HAP-1 (cell line): ENCODE measurements at regions not wholly inside any gene's neighbourhood (a gene's known extent, or its start where the extent isn't known, plus 50 kb on each side); places are given as distances from the start of the nearest gene placed in this dataset.
"Not testable (repeated sequence)": the region's sequence is repeated elsewhere in the genome, so short reads cannot be mapped to it uniquely, and the experiment has no call there.

Experiments
- DNase-seq, 2 experiments: peaks; one replicate each; pipeline ENCODE4 v3.0.0-alpha.2; 2016 to 2020; ENCODE audit warnings: low spot score in 2 of 2
- H3K27me3 ChIP-seq: fragments of 250-450 bp; sonication (Bioruptor Pico); 2 replicates; pipeline ENCODE4 v1.5.1; 2020; ENCODE audit warnings: low read depth, mild to moderate bottlenecking, moderate library complexity
- H3K36me3 ChIP-seq: fragments of 250-450 bp; sonication (Bioruptor Pico); replicated peaks from 2 replicates; pipeline ENCODE4 v1.5.1; 2020; ENCODE audit warnings: mild to moderate bottlenecking
- H3K4me1 ChIP-seq: fragments of 250-450 bp; sonication (Bioruptor Pico); 2 replicates; pipeline ENCODE4 v1.5.1; 2020; ENCODE audit warnings: mild to moderate bottlenecking
- H3K4me3 ChIP-seq: fragments of 250-450 bp; sonication (Bioruptor Pico); 2 replicates; pipeline ENCODE4 v1.5.1; 2020; ENCODE audit warnings: mild to moderate bottlenecking, moderate library complexity
- H3K9me3 ChIP-seq: fragments of 250-450 bp; sonication (Bioruptor Pico); 2 replicates; pipeline ENCODE4 v1.5.1; 2020; ENCODE audit warnings: mild to moderate bottlenecking, moderate library complexity
- in situ Hi-C: fragments of 300-500 bp; cut with MboI; formaldehyde crosslinking; loops from 3 replicates; pipeline ENCODE4 v1.14.3; 2020; ENCODE audit warnings: low sequenced_read_pairs, inconsistent platforms, mixed read lengths

- Histone ChIP-seq H3K4me1 (no peaks in the 10 kb centered on the region; the same call in 1 of the 2 replicates), H3K4me3 (no peak overlapping the region), H3K27me3 (no peaks in the 10 kb centered on the region), H3K9me3 (no peaks in the 10 kb centered on the region), H3K36me3 (no peaks in the 10 kb centered on the region)
- in situ Hi-C loops: loop anchor here (10.0 kb wide), 1 partner anchor 261 kb away; no protein-coding TSS in a partner anchor
- DNase-seq: no peak
Observed at GRCh38 chr18:61643884-61644647, 248.7 kb downstream of the RNF152 start.

- peaks cover 5% of the 10 kb centered on the region for H3K4me1 ChIP-seq
- H3K27me3 ChIP-seq: no peaks in the 10 kb centered on the region
- H3K9me3 ChIP-seq: no peaks in the 10 kb centered on the region
- in situ Hi-C loops: loop anchor here (10.0 kb wide), 1 partner anchor 265 kb away; no protein-coding TSS in a partner anchor
- no peak overlapping the region for H3K4me3 ChIP-seq
- no peak for DNase-seq
- H3K36me3 ChIP-seq: no peaks in the 10 kb centered on the region
Observed at GRCh38 chr18:61639886-61640285, 252.9 kb downstream of the RNF152 start.

GRCh38 chr18:61637905-61638595 lies 254.8 kb downstream of the RNF152 start:
- no peaks in the 10 kb centered on the region for H3K9me3 ChIP-seq
- DNase-seq: no peak
- H3K27me3 ChIP-seq: no peaks in the 10 kb centered on the region
- in situ Hi-C loops: no loop called here
- H3K36me3 ChIP-seq: no peaks in the 10 kb centered on the region
- peaks cover 5% of the 10 kb centered on the region for H3K4me1 ChIP-seq
- no peak overlapping the region for H3K4me3 ChIP-seq

GRCh38 chr18:61637319-61637718 lies 255.5 kb downstream of the RNF152 start:
- H3K4me3 ChIP-seq: no peak overlapping the region
- H3K9me3 ChIP-seq: no peaks in the 10 kb centered on the region
- H3K27me3 ChIP-seq: no peaks in the 10 kb centered on the region
- no peaks in the 10 kb centered on the region for H3K36me3 ChIP-seq
- in situ Hi-C loops: no loop called here
- DNase-seq: no peak
- peaks cover 5% of the 10 kb centered on the region for H3K4me1 ChIP-seq

GRCh38 chr18:61635901-61636528 lies 256.8 kb downstream of the RNF152 start:
- peak; percentile 50 to 72 for DNase-seq
- peaks cover 5% of the 10 kb centered on the region for H3K4me1 ChIP-seq
- in situ Hi-C loops: no loop called here
- no peak overlapping the region for H3K4me3 ChIP-seq
- no peaks in the 10 kb centered on the region for H3K9me3 ChIP-seq
- no peaks in the 10 kb centered on the region for H3K27me3 ChIP-seq
- no peaks in the 10 kb centered on the region for H3K36me3 ChIP-seq

- in situ Hi-C loops: no loop called here
- no peak overlapping the region for H3K4me3 ChIP-seq
- DNase-seq: no peak
- peaks cover 2% of the 10 kb centered on the region; the same call in 1 of the 2 replicates for H3K9me3 ChIP-seq
- H3K4me1 ChIP-seq: no peaks in the 10 kb centered on the region
- H3K27me3 ChIP-seq: no peaks in the 10 kb centered on the region
- no peaks in the 10 kb centered on the region for H3K36me3 ChIP-seq
Observed at GRCh38 chr18:61628085-61628484, 264.7 kb downstream of the RNF152 start.

- H3K27me3 ChIP-seq, H3K36me3 ChIP-seq, H3K9me3 ChIP-seq, H3K4me3 ChIP-seq, DNase-seq, in situ Hi-C loops, H3K4me1 ChIP-seq: not testable (repeated sequence)
Observed at GRCh38 chr18:61624631-61625030, 268.2 kb downstream of the RNF152 start.

GRCh38 chr18:61619783-61620182 lies 273.0 kb downstream of the RNF152 start:
- in situ Hi-C loops: no loop called here
- H3K9me3 ChIP-seq: no peaks in the 10 kb centered on the region
- H3K36me3 ChIP-seq: no peaks in the 10 kb centered on the region
- no peaks in the 10 kb centered on the region for H3K27me3 ChIP-seq
- no peak overlapping the region for H3K4me3 ChIP-seq
- DNase-seq: no peak
- H3K4me1 ChIP-seq: peaks cover 20% of the 10 kb centered on the region

GRCh38 chr18:61618816-61619215 lies 274.0 kb downstream of the RNF152 start:
- no peaks in the 10 kb centered on the region for H3K36me3 ChIP-seq
- no peaks in the 10 kb centered on the region for H3K27me3 ChIP-seq
- DNase-seq: no peak
- H3K4me3 ChIP-seq: no peak overlapping the region
- in situ Hi-C loops: no loop called here
- no peaks in the 10 kb centered on the region for H3K9me3 ChIP-seq
- H3K4me1 ChIP-seq: peaks cover 22% of the 10 kb centered on the region

GRCh38 chr18:61616111-61616610 lies 276.6 kb downstream of the RNF152 start:
- H3K4me1 ChIP-seq: peaks cover 31% of the 10 kb centered on the region
- H3K9me3 ChIP-seq: no peaks in the 10 kb centered on the region
- no peak overlapping the region for H3K4me3 ChIP-seq
- in situ Hi-C loops: no loop called here
- H3K27me3 ChIP-seq: no peaks in the 10 kb centered on the region
- no peaks in the 10 kb centered on the region for H3K36me3 ChIP-seq
- DNase-seq: peak; percentile 74 to 91

GRCh38 chr18:61612517-61612916 lies 279.3 kb downstream of the CDH20 start:
- Histone ChIP-seq H3K27me3 (no peaks in the 10 kb centered on the region), H3K9me3 (no peaks in the 10 kb centered on the region), H3K4me3 (no peak overlapping the region), H3K36me3 (no peaks in the 10 kb centered on the region), H3K4me1 (peaks cover 31% of the 10 kb centered on the region)
- in situ Hi-C loops: no loop called here
- DNase-seq: peak in 1 of 2 experiments; percentile 53

- in situ Hi-C loops: no loop called here
- Histone ChIP-seq H3K36me3 (no peaks in the 10 kb centered on the region), H3K4me3 (no peak overlapping the region), H3K4me1 (peaks cover 8% of the 10 kb centered on the region), H3K27me3 (no peaks in the 10 kb centered on the region), H3K9me3 (no peaks in the 10 kb centered on the region)
- no peak for DNase-seq
Observed at GRCh38 chr18:61609131-61609530, 275.9 kb downstream of the CDH20 start.

GRCh38 chr18:61608316-61608715 lies 275.1 kb downstream of the CDH20 start:
- in situ Hi-C loops: no loop called here
- Histone ChIP-seq H3K27me3 (no peaks in the 10 kb centered on the region), H3K36me3 (no peaks in the 10 kb centered on the region), H3K4me1 (peaks cover 8% of the 10 kb centered on the region), H3K4me3 (no peak overlapping the region), H3K9me3 (no peaks in the 10 kb centered on the region)
- no peak for DNase-seq

GRCh38 chr18:61607867-61608266 lies 274.6 kb downstream of the CDH20 start:
- no peaks in the 10 kb centered on the region for H3K27me3 ChIP-seq
- DNase-seq: no peak
- no peak overlapping the region for H3K4me3 ChIP-seq
- H3K9me3 ChIP-seq: no peaks in the 10 kb centered on the region
- H3K4me1 ChIP-seq: peaks cover 6% of the 10 kb centered on the region
- no peaks in the 10 kb centered on the region for H3K36me3 ChIP-seq
- in situ Hi-C loops: no loop called here
